OCI-LY3 (cell line): ENCODE measurements at regions not wholly inside any gene's neighbourhood (a gene's known extent, or its start where the extent isn't known, plus 50 kb on each side); places are given as distances from the start of the nearest gene placed in this dataset.

ENCODE experiments used
- CTCF ChIP-seq: fragments of 200-600, 300-600 bp; sonication (generic); IDR thresholded peaks from 2 replicates; pipeline ENCODE4 v1.5.1; 2014; ENCODE audit warnings: antibody characterized with exemption, low read length, low read depth
- EZH2phosphoT487 ChIP-seq: fragments of 200-600 bp; shearing (Covaris generic); IDR thresholded peaks from 2 replicates; pipeline ENCODE4 v1.6.1; 2018; ENCODE audit warnings: antibody characterized with exemption, mixed run types, low read depth

- TF ChIP-seq EZH2phosphoT487 (no peak), CTCF (no peak)
These were observed 56.5 kb downstream of the GPR6 start for GRCh38 chr6:110034667-110035036.
